GM12874 (cell line): ENCODE measurements at regions not wholly inside any gene's neighbourhood (a gene's known extent, or its start where the extent isn't known, plus 50 kb on each side); places are given as distances from the start of the nearest gene placed in this dataset.

Experiments used
- TF ChIP-seq, protein P1 (sequence below): IDR thresholded peaks from 2 replicates; pipeline ENCODE4 v1.5.1; 2011; ENCODE audit warnings: low read depth, mild to moderate bottlenecking, control low read depth, low read length, moderate library complexity; ENCODE audit not compliant: insufficient read depth

DNA sequence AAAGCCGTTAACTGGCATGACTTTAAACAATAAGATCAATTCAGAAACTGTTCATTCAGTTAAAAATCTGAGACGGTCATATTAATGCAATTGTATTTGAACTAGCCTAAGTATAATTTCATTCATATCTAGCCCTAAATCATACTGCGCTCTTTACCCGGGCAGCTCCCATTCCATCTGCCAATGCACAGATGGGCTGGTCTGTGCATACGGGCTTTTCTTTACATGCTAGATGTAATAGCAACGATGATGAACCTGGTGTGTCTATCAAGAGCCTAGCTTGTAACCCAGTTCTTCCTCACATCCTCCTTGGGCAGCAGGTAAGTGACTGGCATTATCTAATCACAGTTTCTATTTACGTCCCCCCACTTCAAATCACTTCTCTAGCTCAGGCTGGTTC lies 631.5 kb upstream of the KLHL29 start:
- TF ChIP-seq, protein P1, sequence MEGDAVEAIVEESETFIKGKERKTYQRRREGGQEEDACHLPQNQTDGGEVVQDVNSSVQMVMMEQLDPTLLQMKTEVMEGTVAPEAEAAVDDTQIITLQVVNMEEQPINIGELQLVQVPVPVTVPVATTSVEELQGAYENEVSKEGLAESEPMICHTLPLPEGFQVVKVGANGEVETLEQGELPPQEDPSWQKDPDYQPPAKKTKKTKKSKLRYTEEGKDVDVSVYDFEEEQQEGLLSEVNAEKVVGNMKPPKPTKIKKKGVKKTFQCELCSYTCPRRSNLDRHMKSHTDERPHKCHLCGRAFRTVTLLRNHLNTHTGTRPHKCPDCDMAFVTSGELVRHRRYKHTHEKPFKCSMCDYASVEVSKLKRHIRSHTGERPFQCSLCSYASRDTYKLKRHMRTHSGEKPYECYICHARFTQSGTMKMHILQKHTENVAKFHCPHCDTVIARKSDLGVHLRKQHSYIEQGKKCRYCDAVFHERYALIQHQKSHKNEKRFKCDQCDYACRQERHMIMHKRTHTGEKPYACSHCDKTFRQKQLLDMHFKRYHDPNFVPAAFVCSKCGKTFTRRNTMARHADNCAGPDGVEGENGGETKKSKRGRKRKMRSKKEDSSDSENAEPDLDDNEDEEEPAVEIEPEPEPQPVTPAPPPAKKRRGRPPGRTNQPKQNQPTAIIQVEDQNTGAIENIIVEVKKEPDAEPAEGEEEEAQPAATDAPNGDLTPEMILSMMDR = no peak

DNA sequence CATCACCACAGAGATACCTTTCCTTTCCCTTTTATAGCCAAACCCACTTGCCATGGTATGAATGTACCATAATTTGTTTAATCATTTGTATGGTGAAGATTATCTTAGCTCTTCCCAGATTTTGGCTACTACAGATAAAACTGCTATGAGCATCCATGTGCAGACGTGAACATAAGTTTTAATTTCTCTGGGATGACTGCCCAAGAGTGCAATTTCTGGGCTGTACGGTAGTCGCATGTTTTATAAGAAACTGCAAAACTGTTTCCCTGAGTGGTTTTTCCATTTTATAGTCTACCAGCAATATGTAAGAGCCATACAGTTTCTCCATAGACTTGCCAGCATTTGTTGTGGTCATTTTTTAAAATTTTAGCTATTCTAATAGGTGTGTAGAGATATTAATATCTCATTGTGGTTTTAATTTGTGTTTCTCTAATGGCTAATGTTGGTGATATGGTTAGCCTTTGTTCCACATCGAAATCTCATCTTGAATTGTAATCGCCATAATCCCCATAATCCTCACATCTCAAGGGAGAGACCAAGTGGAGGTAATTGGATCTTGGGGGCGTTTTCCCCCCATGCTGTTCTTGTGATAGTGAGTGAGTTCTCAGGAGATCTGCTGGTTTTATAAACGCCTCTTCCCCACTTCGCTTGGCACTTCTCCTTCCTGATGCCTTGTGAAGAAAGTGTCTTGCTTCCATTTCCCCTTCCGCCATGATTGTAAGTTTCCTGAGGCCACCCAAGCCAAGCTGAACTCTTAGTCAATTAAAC lies 628.5 kb upstream of the KLHL29 start:
- TF ChIP-seq, protein P1 = no peak

DNA sequence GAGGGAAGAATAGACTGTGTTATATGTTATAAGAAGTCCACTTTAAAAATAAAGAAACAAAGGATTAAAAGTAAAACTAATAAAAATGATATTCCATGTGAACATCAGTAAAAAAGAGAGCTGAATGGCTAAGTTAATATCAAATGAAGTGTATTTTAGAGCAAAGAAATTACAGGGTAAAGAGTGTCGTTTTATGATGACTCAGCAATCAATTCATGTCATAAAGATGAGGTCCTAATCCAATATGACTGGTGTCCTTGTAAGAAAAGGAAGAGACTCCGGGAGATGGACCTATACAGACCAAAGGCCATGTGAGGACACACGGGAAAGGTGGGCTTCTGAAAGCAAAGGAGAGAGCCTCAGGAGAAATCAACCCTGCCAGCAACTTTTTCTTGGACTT lies 615.5 kb upstream of the KLHL29 start:
- TF ChIP-seq, protein P1 = no peak

DNA sequence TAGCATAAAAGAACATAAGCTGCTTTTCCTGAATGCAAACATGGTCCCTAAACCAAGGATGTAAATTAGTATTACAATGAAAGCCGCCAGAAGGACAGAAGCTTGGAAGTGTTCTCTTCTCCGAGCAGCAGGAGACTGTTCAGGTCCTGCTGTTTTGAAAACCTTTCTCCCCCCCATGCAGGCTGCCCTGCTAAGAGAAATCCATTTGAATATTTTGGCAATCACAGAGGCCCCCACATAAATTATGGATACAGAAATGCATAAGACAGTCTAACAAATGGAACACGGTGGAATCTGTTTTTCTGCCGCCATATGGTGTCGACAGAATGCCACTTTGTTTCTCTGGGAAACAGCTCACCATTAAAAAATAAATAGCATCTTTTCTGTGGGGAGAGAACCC lies 600.4 kb upstream of the KLHL29 start:
- TF ChIP-seq, protein P1 = no peak

DNA sequence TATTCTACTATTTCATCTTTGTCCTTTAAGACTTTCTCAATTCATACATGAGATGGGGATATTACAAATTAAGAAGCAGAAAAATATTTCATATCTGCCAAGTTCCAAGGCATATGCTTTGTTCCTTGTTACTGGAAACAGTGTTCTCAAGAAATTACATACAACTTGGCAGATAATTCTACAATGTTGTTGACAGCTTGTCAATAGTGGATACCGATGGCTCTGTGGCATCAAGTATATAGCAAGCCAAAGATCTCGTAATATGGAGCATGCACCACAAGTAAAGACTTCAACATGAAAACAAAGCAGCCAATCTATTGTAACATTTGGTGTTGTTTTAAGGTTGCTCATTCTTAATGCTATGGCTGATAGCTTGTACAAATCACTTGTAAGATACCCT lies 598.2 kb upstream of the KLHL29 start:
- TF ChIP-seq, protein P1 = no peak

DNA sequence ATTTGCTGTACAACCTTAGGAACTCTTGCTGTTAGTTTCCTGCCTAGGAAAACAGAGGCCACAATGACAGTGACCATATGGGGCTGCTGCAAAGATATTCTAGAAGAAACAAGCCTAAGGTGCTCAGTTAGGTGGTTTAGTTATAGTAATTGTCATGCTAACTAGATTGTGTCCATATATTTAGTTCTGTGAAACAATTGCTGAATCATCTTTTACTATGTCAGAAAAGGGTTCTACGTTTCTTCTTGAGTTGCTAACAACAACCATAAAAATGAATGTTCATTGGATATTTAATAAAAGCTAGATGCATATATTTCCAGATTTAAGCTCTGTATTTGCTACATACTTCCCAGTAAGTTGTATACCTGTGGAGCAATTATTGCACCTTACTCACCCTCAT lies 597.2 kb upstream of the KLHL29 start:
- TF ChIP-seq, protein P1 = no peak

DNA sequence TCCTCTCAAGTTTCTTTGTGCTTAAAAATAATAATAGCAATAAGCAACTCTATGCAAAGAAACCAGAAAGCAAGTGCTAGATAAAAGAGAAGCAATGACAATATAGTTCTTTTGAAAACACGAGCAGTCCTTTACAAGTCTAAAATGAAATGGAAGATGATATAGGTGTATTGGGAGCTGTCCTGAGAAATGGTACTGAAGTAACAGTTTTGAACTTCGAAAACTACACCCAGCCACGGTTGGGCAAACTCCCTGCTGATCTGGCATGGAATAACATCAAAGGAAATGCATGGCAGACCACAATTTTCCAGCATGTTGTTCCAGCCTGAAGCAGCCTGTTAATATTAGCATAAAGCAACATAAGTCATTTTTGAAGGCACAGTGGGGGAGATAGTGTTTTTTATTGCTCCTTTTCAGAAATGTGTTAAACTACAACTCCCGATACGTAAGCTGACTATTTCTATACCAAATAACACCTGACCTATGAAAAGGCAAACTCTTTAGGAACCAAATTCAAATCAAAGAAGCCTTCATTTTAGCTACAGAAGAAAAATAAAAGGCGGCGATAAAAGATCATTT lies 596.1 kb upstream of the KLHL29 start:
- TF ChIP-seq, protein P1 = no peak
